Transverse colon (tissue), 4 donors: ENCODE measurements at regions not wholly inside any gene's neighbourhood (a gene's known extent, or its start where the extent isn't known, plus 50 kb on each side); places are given as distances from the start of the nearest gene placed in this dataset.

Experiments used
- DNase-seq: peaks from one replicate; pipeline ENCODE4 v3.0.0-alpha.2; 2019
- H3K27ac ChIP-seq, 4 donors: fragments of 200-600 bp; sonication (generic); 2 replicates each; pipeline ENCODE4 v1.5.1; 2016 to 2018; ENCODE audit warnings: inconsistent platforms in 4 of 4
- H3K27me3 ChIP-seq: fragments of 200-600 bp; sonication (generic); 2 replicates; pipeline ENCODE4 v1.5.1; 2017; ENCODE audit warnings: inconsistent platforms
- H3K36me3 ChIP-seq, 4 donors: fragments of 200-600 bp; sonication (generic); 2 replicates each; pipeline ENCODE4 v1.5.1; 2017 to 2019; ENCODE audit warnings: inconsistent platforms in 4 of 4
- H3K4me1 ChIP-seq, 4 donors: fragments of 200-600 bp; sonication (generic); 2 replicates each; pipeline ENCODE4 v1.5.1; 2017 to 2020; ENCODE audit warnings: inconsistent platforms in 4 of 4
- H3K4me3 ChIP-seq, 4 donors: fragments of 200-600 bp; sonication (generic); 1 replicate in 1 of 4; 2 replicates in 3 of 4; pipeline versions ENCODE4 v1.5.1 to v1.6.1; 2017 to 2019; ENCODE audit warnings: inconsistent platforms in 4 of 4
- H3K9me3 ChIP-seq, 2 donors: fragments of 200-600 bp; sonication (generic); 2 replicates each; pipeline ENCODE4 v1.5.1; 2017 to 2019; ENCODE audit warnings: inconsistent platforms in 2 of 2
- EP300 ChIP-seq: sonication (generic); formaldehyde crosslinking; IDR thresholded peaks from one replicate; pipeline ENCODE4 v1.6.1; 2017; ENCODE audit warnings: antibody characterized with exemption, low read depth
- POLR2A ChIP-seq: fragments of 450-650 bp; IDR thresholded peaks from one replicate; pipeline ENCODE4 v1.6.1; 2016; ENCODE audit warnings: antibody characterized with exemption, mild to moderate bottlenecking, moderate library complexity
- POLR2AphosphoS5 ChIP-seq, 3 donors: sonication (generic); formaldehyde crosslinking; IDR thresholded peaks; one replicate each; pipeline ENCODE4 v1.6.1; 2016; ENCODE audit warnings: antibody characterized with exemption in 3 of 3
- WGBS, 2 donors: methylation state at CpG; one replicate each; pipeline ENCODE4 v1.1.5; 2018; ENCODE audit warnings: low coverage in 1 of 2; 5-methylcytosine and 5-hydroxymethylcytosine counted together
- in situ Hi-C, 4 donors: fragments of 200-750 bp; cut with MboI; loops; one replicate each; pipeline versions ENCODE4 v1.15.0 to v1.15.1; 2017; ENCODE audit warnings: low sequenced_read_pairs in 3 of 4, low pct_ligation_motif_present in 1 of 4, low pct_unique_long_range_greater_than_20kb in 1 of 4
- intact Hi-C: fragments of 100-400 bp; cut with DNase I; formaldehyde crosslinking; loops from one replicate; pipeline ENCODE4 v1.15.1; 2023; ENCODE audit warnings: low total_unique reads
- TF ChIP-seq, protein P1 (sequence below), 5 experiments: fragments of 200-600 bp in 3 of 5; fragments of 450-650 bp in 2 of 5; sonication (generic) in 3 of 5; IDR thresholded peaks; 1 replicate in 2 of 5; 2 replicates in 3 of 5; pipeline ENCODE4 v1.5.1; 2016 to 2017; ENCODE audit warnings: antibody characterized with exemption in 5 of 5, inconsistent platforms in 3 of 5, mild to moderate bottlenecking in 2 of 5, moderate library complexity in 1 of 5

DNA sequence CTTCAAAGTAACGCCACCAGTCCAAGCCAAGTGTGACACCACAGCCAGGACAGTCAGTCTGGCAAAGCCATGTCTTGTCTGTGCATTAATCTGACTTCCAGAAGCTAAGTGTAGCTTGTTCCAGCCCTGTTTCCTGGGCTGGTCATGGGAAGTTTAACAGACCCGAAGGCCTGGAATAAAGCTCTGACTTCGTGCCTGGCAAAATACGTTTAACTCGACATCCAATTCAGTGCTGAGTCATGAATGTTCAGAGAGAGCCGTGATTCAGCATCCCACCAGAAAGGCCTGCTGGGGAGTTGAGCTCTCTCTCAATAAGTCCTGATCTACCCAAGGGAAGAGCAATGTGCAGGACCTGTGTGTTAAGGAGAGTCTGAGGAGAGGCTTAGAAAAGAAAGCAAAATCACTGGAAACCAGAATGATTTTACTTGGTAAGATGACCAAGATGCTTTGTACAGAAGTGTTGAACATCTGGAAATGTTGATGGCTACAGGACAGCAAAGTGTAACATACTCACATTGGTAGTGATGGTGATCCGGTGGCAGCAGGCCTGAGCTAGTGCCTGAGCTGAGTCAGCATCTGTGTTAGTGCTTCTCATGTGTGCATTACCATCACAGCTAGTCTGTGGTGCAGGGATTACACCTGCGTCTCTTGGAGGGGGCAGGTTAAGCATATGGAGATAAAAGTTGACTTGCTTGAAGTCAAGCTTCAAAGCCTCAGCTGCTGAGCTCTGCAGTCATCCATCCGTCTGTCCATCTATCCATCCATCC lies 743.7 kb upstream of the HS6ST1 start:
- TF ChIP-seq POLR2A, result no peak
- no peak for TF ChIP-seq EP300
- TF ChIP-seq, protein P1, sequence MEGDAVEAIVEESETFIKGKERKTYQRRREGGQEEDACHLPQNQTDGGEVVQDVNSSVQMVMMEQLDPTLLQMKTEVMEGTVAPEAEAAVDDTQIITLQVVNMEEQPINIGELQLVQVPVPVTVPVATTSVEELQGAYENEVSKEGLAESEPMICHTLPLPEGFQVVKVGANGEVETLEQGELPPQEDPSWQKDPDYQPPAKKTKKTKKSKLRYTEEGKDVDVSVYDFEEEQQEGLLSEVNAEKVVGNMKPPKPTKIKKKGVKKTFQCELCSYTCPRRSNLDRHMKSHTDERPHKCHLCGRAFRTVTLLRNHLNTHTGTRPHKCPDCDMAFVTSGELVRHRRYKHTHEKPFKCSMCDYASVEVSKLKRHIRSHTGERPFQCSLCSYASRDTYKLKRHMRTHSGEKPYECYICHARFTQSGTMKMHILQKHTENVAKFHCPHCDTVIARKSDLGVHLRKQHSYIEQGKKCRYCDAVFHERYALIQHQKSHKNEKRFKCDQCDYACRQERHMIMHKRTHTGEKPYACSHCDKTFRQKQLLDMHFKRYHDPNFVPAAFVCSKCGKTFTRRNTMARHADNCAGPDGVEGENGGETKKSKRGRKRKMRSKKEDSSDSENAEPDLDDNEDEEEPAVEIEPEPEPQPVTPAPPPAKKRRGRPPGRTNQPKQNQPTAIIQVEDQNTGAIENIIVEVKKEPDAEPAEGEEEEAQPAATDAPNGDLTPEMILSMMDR (IDR thresholded peaks at IDR 0.05), result no peak
- TF ChIP-seq POLR2AphosphoS5 (IDR thresholded peaks at IDR 0.05), result no peak
- H3K27me3 ChIP-seq, result no peaks in the 10 kb centered on the region
- 73 to 90% methylated on average over 2 to 9 of the region's 9 CpGs for WGBS, 2 donors
- no peaks in the 10 kb centered on the region for H3K4me1 ChIP-seq
- intact Hi-C loops (no loop called here), in situ Hi-C loops (no loop called here)
- no peaks in the 10 kb centered on the region for H3K36me3 ChIP-seq
- no peak overlapping the region for H3K27ac ChIP-seq
- H3K9me3 ChIP-seq, result no peaks in the 10 kb centered on the region
- no peak overlapping the region for H3K4me3 ChIP-seq
- DNase-seq, result no peak

DNA sequence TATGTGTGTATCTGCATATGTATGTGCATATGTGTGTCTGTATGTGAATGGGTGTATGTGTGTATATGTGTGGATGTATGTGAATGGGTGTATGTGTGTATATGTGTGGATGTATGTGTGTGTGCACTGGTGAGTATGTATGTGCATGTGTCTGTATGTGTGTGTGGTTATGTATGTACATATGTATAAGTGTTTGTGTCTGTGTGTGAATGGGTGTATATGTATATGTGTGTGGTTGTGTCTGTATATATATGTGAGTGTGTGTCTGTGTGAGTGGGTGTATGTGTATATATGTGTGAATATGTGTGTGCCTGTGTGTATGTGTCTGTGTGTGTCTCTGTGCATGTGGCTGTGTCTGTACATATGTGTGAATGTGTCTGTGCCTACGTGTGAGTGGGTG lies 748.4 kb upstream of the HS6ST1 start:
- 78 to 87% methylated on average over 1 of the region's 1 CpG for WGBS, 2 donors
- no peak overlapping the region for H3K4me3 ChIP-seq

DNA sequence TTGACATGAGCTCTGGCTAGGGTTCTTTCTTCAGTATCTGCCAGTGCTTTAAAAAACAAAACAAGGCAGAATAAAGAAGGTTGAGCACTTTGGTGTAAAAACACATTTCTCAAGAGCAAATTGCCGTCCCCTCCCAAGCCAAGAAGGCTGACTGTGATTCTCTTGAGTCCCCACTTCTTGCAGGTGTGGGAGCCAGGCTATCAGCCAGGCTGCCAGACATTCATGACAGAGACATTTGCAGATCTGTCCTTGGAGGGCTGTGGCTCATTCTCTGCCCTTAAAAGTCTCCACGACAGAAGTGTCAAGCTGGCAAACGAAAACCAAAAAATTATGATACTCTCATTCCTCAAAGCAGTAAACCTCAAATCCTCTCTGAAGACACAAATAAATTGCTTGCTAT lies 749.3 kb upstream of the HS6ST1 start:
- Histone ChIP-seq H3K9me3 (no peaks in the 10 kb centered on the region), H3K36me3 (no peaks in the 10 kb centered on the region), H3K27me3 (no peaks in the 10 kb centered on the region), H3K4me1 (peaks cover 0 to 17% (median 9%) of the 10 kb centered on the region in 4 donors), H3K27ac (no peak overlapping the region), H3K4me3 (no peak overlapping the region)
- no peak for TF ChIP-seq EP300
- TF ChIP-seq POLR2AphosphoS5 (IDR thresholded peaks at IDR 0.05), result no peak
- no peak for TF ChIP-seq POLR2A
- TF ChIP-seq, protein P1 (IDR thresholded peaks at IDR 0.05), result no peak
- intact Hi-C loops, result no loop called here
- DNase-seq, result no peak
- in situ Hi-C loops, result no loop called here
- 82 to 95% methylated on average over 2 to 3 of the region's 3 CpGs for WGBS, 2 donors

More for the DNA sequence above, 748.4 kb upstream of the HS6ST1 start:
- Histone ChIP-seq H3K36me3 (no peaks in the 10 kb centered on the region), H3K4me1 (peaks cover 0 to 17% (median 9%) of the 10 kb centered on the region in 4 donors), H3K9me3 (no peaks in the 10 kb centered on the region), H3K27me3 (no peaks in the 10 kb centered on the region), H3K27ac (no peak overlapping the region)
- intact Hi-C loops (no loop called here), in situ Hi-C loops (no loop called here)
- DNase-seq, result no peak
- no peak for TF ChIP-seq EP300
- no peak for TF ChIP-seq POLR2A
- TF ChIP-seq POLR2AphosphoS5 (IDR thresholded peaks at IDR 0.05), result no peak
- TF ChIP-seq, protein P1 (IDR thresholded peaks at IDR 0.05), result no peak

DNA sequence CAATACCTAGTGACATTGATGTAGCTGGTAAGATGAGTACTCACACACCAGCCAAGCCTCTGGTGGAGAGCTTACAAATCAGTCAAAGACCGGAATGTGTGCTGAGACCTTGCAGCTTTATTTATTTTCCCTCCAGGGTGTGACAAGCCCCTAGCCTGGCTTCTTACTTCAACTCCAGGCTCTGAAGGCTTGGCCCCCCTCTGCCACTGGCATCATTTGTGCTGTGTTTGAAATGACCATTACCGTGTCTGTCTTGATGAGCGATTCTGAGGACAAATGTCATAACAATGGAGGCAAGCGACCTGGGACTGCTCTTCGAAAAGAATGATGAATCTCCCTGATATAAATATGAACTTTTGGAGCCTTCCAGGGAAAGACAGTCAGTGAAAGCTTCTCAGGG lies 749.9 kb upstream of the HS6ST1 start:
- no peak for DNase-seq

More for the DNA sequence above, 749.9 kb upstream of the HS6ST1 start:
- Histone ChIP-seq H3K4me3 (no peak overlapping the region), H3K36me3 (no peaks in the 10 kb centered on the region), H3K27ac (no peak overlapping the region), H3K4me1 (peaks cover 0 to 17% (median 9%) of the 10 kb centered on the region in 4 donors), H3K9me3 (no peaks in the 10 kb centered on the region), H3K27me3 (no peaks in the 10 kb centered on the region)
- intact Hi-C loops (no loop called here), in situ Hi-C loops (no loop called here)
- TF ChIP-seq, protein P1 (IDR thresholded peaks at IDR 0.05), result no peak
- TF ChIP-seq EP300 (no peak), POLR2AphosphoS5 (IDR thresholded peaks at IDR 0.05) (no peak), POLR2A (no peak)
- WGBS, 2 donors, result 77 to 80% methylated on average over 1 to 5 of the region's 5 CpGs
